Thoracic aorta (tissue), 2 donors: ENCODE measurements at regions not wholly inside any gene's neighbourhood (a gene's known extent, or its start where the extent isn't known, plus 50 kb on each side); places are given as distances from the start of the nearest gene placed in this dataset.

ENCODE experiments used
- ATAC-seq: fragments of 150-250 bp; one replicate; pipeline ENCODE4 v1.8.0; 2017; ENCODE audit warnings: low read depth; ENCODE audit not compliant: insufficient number of reproducible peaks, low FRiP score
- DNase-seq: peaks from one replicate; pipeline ENCODE4 v3.0.0-alpha.2; 2020; ENCODE audit warnings: low spot score
- H3K27ac ChIP-seq, 2 donors: fragments of 200-600 bp; sonication (generic); 1 replicate in 1 of 2; 2 replicates in 1 of 2; pipeline ENCODE4 v1.5.1; 2016; ENCODE audit warnings: mild to moderate bottlenecking in 2 of 2, moderate library complexity in 2 of 2
- H3K27me3 ChIP-seq: fragments of 200-600 bp; sonication (generic); replicated peaks from 2 replicates; pipeline ENCODE4 v1.6.0; 2016; ENCODE audit warnings: mild to moderate bottlenecking; ENCODE audit not compliant: insufficient read depth
- H3K36me3 ChIP-seq: fragments of 200-600 bp; sonication (generic); one replicate; pipeline ENCODE4 v1.5.1; 2016
- H3K4me1 ChIP-seq, 2 donors: fragments of 200-600 bp; sonication (generic); 1 replicate in 1 of 2; 2 replicates in 1 of 2; pipeline versions ENCODE4 v1.5.1 to v1.6.0; 2016; ENCODE audit warnings: low read depth in 2 of 2, mild to moderate bottlenecking in 1 of 2; ENCODE audit not compliant: control insufficient read depth in 1 of 2
- H3K4me3 ChIP-seq: fragments of 200-600 bp; sonication (generic); 2 replicates; pipeline ENCODE4 v1.5.1; 2016; ENCODE audit warnings: mild to moderate bottlenecking
- H3K9me3 ChIP-seq: fragments of 200-600 bp; sonication (generic); 2 replicates; pipeline ENCODE4 v1.5.1; 2016
- TF ChIP-seq, protein P1 (sequence below): fragments of 200-600 bp; sonication (generic); IDR thresholded peaks from one replicate; pipeline ENCODE4 v1.5.1; 2019; ENCODE audit warnings: antibody characterized with exemption

DNA sequence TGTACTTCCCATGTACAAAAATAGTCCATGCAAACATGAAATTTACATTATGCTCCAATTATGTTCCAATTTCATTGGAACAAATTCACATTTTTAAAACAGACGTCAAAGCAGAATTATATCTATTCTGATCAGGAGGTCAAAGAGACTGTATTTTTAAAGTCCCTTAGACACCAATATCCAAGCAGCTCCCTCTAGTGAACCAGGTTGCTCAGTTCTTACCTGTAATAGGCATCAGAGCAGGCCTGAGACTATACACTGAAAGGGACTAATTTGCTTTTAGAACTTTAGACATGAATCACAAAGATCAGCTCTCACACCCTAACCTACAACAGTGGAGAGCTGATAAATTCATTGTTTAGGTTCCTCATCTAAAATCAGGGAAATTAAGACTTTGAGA lies 273.9 kb downstream of the MBD2 start:
- Histone ChIP-seq H3K9me3 (no peaks in the 10 kb centered on the region), H3K36me3 (no peaks in the 10 kb centered on the region), H3K4me3 (no peak overlapping the region), H3K27ac (no peak overlapping the region), H3K27me3 (no peaks in the 10 kb centered on the region), H3K4me1 (no peaks in the 10 kb centered on the region)
- no peak for ATAC-seq
- TF ChIP-seq, protein P1, sequence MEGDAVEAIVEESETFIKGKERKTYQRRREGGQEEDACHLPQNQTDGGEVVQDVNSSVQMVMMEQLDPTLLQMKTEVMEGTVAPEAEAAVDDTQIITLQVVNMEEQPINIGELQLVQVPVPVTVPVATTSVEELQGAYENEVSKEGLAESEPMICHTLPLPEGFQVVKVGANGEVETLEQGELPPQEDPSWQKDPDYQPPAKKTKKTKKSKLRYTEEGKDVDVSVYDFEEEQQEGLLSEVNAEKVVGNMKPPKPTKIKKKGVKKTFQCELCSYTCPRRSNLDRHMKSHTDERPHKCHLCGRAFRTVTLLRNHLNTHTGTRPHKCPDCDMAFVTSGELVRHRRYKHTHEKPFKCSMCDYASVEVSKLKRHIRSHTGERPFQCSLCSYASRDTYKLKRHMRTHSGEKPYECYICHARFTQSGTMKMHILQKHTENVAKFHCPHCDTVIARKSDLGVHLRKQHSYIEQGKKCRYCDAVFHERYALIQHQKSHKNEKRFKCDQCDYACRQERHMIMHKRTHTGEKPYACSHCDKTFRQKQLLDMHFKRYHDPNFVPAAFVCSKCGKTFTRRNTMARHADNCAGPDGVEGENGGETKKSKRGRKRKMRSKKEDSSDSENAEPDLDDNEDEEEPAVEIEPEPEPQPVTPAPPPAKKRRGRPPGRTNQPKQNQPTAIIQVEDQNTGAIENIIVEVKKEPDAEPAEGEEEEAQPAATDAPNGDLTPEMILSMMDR: no peak
- no peak for DNase-seq

DNA sequence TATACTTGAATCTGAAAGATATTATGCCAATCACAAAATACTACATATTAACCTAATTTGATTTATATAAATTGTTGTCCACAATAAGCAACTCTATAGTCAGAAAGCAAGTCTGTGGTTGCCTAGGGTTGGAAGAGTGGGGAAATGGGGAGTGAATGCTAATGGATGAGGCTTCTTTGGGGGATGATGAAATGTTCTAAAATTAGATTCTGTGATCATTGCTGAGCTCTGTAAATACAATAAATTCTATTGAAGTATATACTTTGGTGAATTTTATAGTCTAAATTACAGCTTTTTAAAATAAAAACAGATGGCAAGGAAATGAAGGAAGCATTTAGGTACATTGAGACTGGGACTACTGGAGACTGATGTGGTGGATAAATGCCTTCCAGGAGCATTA lies 275.5 kb downstream of the MBD2 start:
- H3K27ac ChIP-seq: no peak overlapping the region
- TF ChIP-seq, protein P1: no peak
- no peak for DNase-seq
- no peaks in the 10 kb centered on the region for H3K36me3 ChIP-seq
- no peaks in the 10 kb centered on the region for H3K9me3 ChIP-seq
- no peak overlapping the region for H3K4me3 ChIP-seq
- no peaks in the 10 kb centered on the region for H3K4me1 ChIP-seq
- no peaks in the 10 kb centered on the region for H3K27me3 ChIP-seq
- no peak for ATAC-seq

- no peak overlapping the region for H3K4me3 ChIP-seq
- H3K27me3 ChIP-seq: no peaks in the 10 kb centered on the region
- TF ChIP-seq, protein P1: no peak
- no peak overlapping the region for H3K27ac ChIP-seq
- DNase-seq: no peak
- no peak for ATAC-seq
- no peaks in the 10 kb centered on the region for H3K4me1 ChIP-seq
- no peaks in the 10 kb centered on the region for H3K36me3 ChIP-seq
- no peaks in the 10 kb centered on the region for H3K9me3 ChIP-seq
These were observed 277.3 kb downstream of the MBD2 start for GRCh38 chr18:53947092-53947640.

DNA sequence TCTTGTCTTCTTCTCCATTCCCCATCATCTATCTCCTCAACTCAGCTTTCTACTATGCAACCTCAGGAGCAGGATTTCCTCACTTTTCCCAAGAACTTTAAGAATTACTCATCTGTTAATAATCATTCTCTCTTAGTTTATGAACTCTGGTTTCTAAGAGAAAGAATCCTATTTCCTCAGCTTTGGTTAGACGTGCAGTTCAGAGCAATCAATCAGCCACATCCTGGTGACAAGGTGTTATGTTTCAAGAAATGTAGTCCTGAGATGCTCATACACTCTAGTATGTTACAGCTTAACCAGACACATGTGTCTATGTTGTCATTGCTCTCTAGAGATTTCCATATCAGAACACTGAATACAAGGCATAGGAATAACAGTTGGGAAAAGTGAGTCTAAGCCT lies 277.9 kb downstream of the MBD2 start:
- no peak overlapping the region for H3K27ac ChIP-seq
- no peak overlapping the region for H3K4me3 ChIP-seq
- no peaks in the 10 kb centered on the region for H3K36me3 ChIP-seq
- DNase-seq: no peak
- ATAC-seq: no peak
- H3K9me3 ChIP-seq: no peaks in the 10 kb centered on the region
- H3K4me1 ChIP-seq: no peaks in the 10 kb centered on the region
- TF ChIP-seq, protein P1: no peak
- no peaks in the 10 kb centered on the region for H3K27me3 ChIP-seq

DNA sequence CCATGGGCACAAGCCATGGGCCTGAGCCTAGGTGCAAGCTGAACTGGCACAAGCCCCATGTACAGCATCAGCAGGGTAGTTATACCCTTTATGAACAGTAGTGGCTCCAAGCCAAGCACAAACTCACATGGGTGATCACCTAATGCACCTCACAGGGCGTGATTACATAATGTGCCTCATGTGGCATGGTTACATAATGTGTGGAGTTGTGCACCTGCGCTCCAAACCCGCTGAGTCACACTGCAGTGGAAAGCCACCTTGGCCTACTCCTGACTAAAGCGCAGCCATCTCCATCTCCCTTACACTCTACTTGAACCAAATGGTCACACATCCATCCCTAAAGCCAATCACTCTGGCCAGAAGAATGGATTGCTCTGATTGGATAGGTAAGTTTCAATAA lies 279.7 kb downstream of the MBD2 start:
- no peaks in the 10 kb centered on the region for H3K36me3 ChIP-seq
- H3K27ac ChIP-seq: no peak overlapping the region
- H3K9me3 ChIP-seq: no peaks in the 10 kb centered on the region
- no peaks in the 10 kb centered on the region for H3K27me3 ChIP-seq
- DNase-seq (no peak), ATAC-seq (no peak)
- TF ChIP-seq, protein P1: no peak
- no peaks in the 10 kb centered on the region for H3K4me1 ChIP-seq
- no peak overlapping the region for H3K4me3 ChIP-seq
